Stimulated activated CD4-positive, alpha-beta T cell treated with anti-CD3 and anti-CD28 coated beads, Interleukin-4, amount 100 ng/mL, for 24 hours (primary cell): ENCODE measurements at regions not wholly inside any gene's neighbourhood (a gene's known extent, or its start where the extent isn't known, plus 50 kb on each side); places are given as distances from the start of the nearest gene placed in this dataset.
A peak's percentile ranks its signal among the peaks of the same experiment; 100 is the strongest.
"Not testable (repeated sequence)": the region's sequence is repeated elsewhere in the genome, so short reads cannot be mapped to it uniquely, and the experiment has no call there.

ENCODE experiments used
- DNase-seq: peaks from one replicate; pipeline ENCODE4 v3.0.0-alpha.2; 2020

DNA sequence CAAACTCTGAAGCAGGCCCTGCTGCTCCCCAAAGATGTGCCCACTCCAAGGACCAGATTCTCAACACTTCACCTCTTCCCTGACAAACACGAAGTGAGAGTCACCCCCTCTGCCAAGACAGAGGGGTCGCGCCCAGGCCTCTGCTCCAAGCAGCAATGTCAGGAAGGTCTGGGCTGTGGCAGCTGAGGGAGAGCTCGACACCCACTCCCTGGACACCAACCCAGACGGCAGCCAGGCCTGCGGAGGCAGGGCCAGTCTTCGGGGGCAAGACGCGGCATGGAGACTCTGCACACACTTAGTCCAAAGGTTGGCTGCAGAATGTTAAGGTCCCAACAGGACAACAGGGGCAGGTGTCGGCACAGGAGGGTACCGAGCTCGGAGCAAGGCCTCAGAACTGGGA, 144.2 kb downstream of the DLL1 start:
- DNase-seq: no peak

- not testable (repeated sequence) for DNase-seq
Observed at GRCh38 chr6:170146131-170146530, 144.7 kb downstream of the DLL1 start.

GRCh38 chr6:170145716-170146115, 145.2 kb downstream of the DLL1 start:
- DNase-seq: peak; percentile 28

DNA sequence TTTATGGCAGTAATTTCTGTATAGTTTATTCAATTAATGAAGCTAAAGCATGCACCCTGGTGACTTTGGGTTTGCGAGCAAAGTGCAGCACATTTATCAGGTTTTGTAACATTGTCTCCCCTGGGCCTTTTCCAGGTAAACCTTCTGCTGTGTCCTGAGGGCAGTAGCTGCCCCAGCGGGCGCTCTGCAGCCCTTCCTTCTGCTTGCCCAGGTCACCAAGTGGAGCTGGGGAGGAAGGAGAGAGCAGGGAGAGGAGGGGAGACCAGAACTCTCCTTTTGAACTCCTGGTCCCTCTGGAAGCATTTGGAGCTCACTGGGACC, 145.6 kb downstream of the DLL1 start:
- DNase-seq: no peak

DNA sequence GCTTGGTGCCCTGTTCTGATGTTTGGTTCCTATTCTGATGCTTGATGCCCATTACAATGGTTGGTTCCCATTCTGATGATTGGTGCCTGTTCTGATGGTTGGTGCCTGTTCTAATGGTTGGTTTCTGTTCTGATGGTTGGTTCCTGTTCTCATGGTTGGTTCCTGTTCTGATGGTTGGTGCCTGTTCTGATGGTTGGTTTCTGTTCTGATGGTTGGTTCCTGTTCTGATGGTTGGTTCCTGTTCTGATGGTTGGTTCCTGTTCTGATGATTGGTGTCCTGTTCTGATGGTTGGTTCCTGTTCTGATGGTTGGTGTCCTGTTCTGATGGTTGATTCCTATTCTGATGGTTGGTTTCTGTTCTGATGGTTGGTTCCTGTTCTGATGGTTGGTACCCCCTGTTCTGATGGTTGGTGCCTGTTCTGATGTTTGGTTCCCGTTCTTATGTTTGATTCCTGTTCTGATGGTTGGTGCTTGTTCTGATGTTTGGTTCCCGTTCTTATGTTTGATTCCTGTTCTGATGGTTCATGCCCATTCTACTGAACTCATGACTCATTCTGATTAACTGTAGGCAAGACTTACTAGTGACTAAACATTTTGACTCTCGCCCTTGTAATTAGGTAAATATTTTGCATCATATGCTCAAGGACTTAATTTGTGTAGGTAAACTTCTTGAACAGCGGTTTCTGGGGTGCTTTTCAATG, 146.2 kb downstream of the DLL1 start:
- no peak for DNase-seq

- DNase-seq: no peak
Observed at GRCh38 chr6:170143401-170144150, 147.3 kb downstream of the DLL1 start.

GRCh38 chr6:170142559-170142958, 148.3 kb downstream of the DLL1 start:
- DNase-seq: no peak

DNA sequence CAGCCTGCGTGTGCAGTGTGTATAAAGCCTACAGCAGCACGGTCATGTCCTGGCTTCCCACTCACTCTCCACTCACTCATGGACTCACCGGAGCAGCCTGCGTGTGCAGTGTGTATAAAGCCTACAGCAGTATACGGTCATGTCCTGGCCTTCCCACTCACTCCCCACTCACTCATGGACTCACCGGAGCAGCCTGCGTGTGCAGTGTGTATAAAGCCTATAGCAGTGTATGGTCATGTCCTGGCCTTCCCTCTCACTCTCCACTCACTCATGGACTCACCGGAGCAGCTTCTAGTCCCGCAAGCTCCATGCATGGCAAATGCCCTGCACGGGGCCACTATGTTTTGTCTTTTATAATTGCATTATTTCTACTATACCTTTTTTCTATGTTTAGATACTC, 149.8 kb downstream of the DLL1 start:
- DNase-seq: not testable (repeated sequence)

DNA sequence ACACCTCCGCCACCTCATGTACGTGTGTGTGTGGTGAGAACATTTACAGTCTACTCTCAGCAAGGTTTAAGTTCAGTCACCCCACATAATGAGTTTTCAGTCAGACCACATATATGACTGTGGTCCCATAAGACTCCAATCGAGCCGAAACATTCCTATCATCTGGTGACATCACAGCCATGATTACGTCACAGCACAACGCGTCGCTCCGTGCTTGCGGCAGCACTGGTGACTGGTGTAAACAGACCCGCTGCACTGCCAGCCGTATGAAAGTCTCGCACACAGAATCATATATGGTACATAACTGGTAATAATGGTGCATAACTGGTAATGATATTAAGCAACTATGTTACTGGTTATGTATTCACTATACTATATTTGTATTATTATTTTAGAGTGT, 150.7 kb downstream of the DLL1 start:
- DNase-seq: no peak

DNA sequence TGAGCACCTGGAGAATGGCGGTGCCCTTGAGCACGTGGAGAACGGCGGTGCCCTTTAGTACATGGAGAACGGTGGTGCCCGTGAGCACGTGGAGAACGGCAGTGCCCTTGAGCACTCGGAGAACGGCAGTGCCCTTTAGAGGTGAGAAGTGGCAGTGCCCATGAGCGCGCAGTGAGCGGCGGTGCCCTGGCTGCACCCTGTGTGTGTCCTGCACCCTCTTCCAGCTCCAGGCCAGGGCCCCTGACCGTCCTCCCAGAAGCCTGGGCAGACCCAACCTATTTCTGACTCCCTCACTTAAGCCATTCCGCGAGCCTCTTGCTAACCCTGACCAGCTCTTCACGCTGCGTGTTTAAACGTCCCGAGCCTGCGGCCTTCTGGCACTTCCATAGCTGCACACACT, 151.3 kb downstream of the DLL1 start:
- no peak for DNase-seq

DNA sequence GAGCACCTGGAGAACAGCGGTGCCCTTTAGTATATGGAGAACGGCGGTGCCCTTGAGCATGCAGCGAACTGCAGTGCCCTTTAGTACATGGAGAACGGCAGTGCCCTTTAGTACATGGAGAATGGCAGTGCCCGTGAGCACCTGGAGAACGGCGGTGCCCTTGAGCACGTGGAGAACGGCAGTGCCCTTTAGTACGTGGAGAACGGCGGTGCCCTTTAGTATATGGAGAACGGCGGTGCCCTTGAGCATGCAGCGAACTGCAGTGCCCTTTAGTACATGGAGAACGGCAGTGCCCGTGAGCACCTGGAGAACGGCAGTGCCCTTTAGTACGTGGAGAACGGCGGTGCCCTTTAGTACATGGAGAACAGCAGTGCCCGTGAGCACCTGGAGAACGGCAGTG, 151.8 kb downstream of the DLL1 start:
- not testable (repeated sequence) for DNase-seq

GRCh38 chr6:170137911-170138910, 152.7 kb downstream of the DLL1 start:
- DNase-seq: no peak

DNA sequence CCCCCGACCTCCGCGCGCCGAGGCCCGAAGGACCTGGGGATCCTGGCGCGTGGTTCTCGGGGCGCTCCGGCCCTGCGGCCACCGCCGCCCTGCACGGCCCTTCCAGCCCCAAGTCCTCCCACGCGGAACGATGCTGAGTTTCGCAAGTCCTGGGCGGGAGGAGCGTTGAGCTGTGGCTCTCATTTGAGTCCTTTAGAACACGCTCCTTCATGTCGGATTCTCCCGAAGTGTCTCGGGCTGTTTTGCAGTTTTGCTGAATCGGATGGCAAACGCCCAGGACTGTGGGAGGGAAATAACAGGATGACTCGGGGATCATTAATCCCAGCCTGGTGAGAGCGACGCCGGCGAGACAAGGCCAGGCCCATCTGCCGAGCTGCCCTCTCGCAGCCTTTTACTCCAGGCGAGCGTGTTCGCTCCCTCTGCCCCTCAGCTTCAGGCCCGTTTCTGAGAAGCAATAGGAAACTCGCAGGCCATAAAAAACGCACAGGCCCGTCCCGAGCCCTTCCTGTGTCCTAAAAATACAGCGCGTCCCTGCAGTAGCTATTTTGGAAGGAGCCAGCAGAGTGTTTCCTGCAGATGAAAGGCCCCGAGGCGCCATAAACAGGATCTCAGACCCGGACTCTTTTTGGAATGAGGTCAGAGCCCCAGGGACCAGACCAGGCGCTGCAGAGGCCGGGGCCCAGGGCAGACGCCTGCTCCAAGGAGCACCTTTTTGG, 153.5 kb downstream of the DLL1 start:
- no peak for DNase-seq

DNA sequence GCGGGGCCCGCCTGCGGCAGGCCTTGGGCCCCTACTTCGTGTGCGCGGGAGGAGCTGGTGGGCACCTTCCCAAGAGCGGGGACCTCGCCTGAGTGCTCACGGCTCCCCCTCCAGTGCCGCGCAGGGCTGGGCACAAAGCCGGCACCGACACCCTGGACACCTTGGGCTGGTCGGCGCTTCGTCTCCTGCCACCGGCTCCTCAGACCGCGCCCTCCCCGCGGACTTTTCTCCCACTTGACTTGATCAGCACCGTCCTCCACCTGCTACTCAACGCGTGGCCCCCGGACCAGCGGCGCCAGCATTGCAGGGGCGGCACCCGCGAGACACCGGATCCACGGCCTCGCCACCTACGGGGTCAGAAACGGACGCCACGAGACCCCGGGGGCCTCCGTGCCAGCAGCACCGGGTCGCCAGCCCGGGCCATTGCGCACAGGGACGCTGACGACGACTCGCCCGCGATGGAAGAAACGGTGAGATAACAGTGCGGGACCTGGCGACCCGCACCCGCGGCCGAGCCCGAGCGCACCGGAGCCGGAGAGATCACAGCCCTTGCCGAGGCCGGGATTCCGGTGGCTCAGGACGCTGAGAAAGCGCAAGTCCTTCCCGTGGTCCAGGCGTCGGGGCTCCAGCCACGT, 154.2 kb downstream of the DLL1 start:
- DNase-seq: no peak

DNA sequence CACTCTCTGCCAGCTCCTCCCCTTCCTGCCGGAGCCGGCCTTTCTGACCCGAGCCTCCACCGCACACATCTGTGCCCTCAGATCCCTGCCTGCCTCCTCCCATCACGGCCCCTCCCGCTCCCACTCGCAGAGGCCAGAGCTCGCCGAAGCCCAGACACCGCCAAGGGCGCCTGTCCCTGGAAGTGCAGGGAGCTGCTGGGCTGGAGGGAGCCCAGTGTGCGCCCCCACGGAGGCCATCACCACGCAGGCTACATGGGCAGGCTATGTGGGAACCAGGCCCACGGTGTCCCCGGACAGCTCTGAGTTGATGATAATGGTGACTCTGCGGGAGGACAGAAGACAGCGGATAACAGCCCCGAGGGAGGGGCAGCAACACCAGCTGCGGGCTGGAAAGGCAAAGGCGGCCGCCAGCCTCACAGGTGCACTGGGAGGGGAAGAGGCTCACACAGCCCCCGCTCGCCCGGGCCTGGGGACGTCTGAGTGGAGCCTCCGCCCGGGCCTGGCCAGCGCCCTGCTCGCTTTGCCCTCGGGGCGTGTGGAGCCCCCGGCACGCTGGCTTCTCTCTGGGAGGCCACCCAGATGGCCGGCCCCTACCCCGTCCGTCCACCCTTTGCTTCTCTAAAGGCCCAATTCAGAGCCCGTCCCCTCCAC, 154.9 kb downstream of the DLL1 start:
- DNase-seq: no peak

DNA sequence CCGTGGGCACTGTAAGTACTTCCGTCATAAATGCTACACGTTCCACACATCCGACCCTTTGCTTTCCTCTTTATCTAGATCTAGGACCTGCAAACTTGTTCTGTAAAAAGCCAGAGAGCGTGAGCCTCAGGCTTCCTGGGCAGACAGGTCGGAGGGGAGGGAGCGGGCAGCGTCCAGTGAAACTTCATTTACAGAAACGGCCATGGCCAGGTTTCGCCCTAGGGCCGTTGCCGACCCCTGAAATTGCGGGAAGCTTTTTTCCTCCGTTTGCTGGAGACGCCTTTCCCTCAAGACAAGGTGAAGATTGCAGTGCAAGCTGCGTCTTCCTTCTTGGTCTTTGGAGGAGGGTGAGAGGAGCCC, 155.4 kb downstream of the DLL1 start:
- DNase-seq: no peak

GRCh38 chr6:170134471-170135440, 156.1 kb downstream of the DLL1 start:
- no peak for DNase-seq

DNA sequence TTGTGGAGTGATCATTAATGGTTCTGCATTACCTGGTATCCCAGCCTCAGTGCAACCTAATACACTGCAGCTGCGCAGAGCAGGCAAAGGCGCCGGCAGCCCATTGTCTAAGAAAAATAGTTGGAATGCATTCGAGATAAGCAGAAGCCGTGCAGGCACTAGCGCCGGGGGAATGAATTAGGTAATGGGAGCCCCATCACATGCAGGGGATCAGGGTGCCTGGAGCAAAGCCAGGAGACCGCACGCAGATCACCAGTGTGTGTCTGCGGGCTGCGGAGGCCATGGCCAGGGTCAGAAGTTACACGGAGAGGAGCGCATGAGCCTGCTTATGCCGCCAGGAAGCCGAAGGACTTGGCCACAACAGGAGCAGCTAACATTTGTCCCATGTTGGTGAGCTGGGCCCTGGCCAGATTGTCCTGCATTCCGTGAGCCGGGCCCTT, 156.8 kb downstream of the DLL1 start:
- no peak for DNase-seq

GRCh38 chr6:170132561-170132991, 158.3 kb downstream of the DLL1 start:
- DNase-seq: no peak

DNA sequence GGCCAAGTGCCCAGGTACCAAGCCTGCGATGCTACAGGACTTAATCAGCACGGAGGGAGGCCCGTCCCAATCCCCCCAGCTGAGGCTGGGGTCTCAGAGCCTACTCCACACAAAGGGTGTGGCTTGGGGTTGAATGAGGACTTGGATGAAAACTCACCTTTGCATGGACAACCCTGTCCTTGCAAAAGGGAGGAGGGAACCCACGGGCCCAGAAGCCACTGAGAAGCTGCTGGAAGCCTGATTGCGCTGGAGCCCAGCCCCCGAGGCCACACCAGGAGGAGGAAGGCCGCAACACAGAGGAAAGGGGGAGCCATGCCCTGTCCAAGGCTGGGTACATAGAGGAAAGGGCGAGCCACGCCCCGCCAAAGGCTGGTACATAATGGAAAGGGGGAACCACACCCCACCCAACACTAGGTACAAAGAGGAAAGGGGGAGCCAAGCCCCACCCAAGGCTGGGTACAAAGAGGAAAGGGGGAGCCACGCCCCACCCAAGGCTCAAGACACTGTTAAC, 158.8 kb downstream of the DLL1 start:
- no peak for DNase-seq
